ENCODE measurements at regions not wholly inside any gene's neighbourhood (a gene's known extent, or its start where the extent isn't known, plus 50 kb on each side); places are given as distances from the start of the nearest gene placed in this dataset.

DNA sequence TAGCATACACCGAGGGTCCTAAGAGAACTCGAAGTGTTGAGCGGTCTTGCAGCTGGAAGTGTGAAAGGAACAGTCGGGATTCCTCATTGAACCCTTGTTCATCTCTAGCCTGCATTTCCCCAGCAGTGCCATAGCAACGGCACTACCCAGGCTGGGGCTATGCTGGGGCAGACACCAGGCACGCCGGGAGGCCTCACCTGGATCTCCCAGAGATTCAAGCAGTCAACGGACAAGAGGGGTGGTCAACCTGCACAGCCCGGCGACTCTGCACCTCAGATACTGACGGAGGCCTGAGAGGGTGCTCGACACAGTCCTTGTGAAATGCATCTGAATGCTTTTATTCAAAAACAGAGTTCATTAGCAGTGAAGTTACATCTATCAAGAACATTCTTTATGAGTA, 604.2 kb downstream of the GALR1 start:
- Mint-ChIP-seq H3K27ac (no peak overlapping the region), H3K4me1 (ENCODE audit: low read depth) (no peaks in the 10 kb centered on the region), H3K9me3 (no peaks in the 10 kb centered on the region), H3K4me3 (ENCODE audit: low read depth) (no peak overlapping the region), H3K27me3 (ENCODE audit: low read depth) (no peaks in the 10 kb centered on the region), H3K36me3 (ENCODE audit: low read depth) (no peaks in the 10 kb centered on the region)
- intact Hi-C loops (cut with micrococcal nuclease) = no loop called here
- no peak for DNase-seq (ENCODE audit: low spot score)

DNA sequence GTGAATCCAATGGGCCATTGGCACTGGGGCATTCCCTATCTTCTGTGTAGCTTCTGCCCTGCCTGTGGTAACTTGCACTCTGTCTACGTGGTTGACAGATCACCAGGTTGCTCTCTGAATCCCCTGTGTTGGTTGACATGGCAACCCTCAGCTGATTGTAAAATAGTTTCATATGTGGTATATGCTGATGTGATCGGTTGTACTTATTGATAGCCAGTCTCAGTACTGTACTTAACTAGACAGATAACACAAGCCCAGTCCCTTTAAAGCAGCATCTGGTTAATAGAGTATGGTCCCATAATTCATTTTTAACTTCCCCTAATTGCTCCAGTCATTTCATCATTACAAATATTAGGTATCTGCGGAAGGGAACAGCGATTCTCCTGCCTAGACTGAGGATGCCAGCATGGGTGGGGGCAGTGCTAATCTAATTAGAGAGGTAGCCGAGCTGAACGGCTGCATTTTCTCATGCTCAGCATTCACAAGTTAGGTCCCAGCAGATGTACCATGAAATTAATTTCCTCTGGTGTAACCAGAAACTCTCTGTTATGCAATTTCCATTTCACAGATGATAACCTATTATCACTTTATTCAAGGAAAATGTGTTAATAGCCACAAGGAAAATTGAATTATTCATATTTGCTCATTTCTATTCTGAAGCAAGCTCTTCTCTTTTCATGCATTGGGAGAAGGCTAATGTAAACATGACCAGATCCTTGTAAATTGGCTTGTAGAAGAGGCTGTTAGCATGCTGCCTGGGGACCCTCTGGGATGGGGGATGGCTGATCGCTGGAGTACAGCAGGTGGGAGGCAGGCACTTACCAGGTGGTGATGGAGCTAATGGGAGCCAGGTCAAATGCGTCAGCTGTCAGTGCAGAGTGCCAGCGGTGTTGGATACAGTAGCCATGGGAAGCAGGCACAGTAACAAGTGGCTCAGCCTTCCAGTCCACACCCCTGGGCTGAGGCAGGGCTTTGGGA, 608.3 kb downstream of the GALR1 start:
- Mint-ChIP-seq H3K4me1 (ENCODE audit: low read depth) (no peaks in the 10 kb centered on the region), H3K27ac (no peak overlapping the region), H3K36me3 (ENCODE audit: low read depth) (no peaks in the 10 kb centered on the region), H3K4me3 (ENCODE audit: low read depth) (no peak overlapping the region), H3K9me3 (no peaks in the 10 kb centered on the region), H3K27me3 (ENCODE audit: low read depth) (no peaks in the 10 kb centered on the region)
- intact Hi-C loops (cut with micrococcal nuclease) = no loop called here
- DNase-seq (ENCODE audit: low spot score) = no peak

DNA sequence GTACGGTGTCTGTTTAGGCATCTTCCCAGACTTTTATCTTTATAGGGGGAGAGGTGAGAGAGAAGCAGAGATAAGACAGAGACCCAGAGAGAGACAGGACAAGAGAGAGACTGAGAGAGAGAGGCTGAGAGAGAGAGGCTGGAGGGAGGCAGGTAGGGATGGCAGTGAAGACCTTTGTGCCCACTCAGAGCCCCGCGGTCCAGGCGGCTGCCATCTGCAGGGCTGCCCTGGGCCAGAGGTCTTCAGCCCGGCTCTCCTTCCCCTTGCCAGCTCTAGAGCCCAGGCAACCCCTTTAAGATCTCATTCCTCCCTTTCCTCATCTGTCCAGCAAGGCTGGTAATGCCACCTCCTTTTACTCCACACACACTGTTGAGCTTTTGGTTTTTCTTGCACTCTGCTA, 610.0 kb downstream of the GALR1 start:
- Mint-ChIP-seq H3K27ac (no peak overlapping the region), H3K36me3 (ENCODE audit: low read depth) (no peaks in the 10 kb centered on the region), H3K9me3 (no peaks in the 10 kb centered on the region), H3K27me3 (ENCODE audit: low read depth) (no peaks in the 10 kb centered on the region), H3K4me3 (ENCODE audit: low read depth) (no peak overlapping the region), H3K4me1 (ENCODE audit: low read depth) (no peaks in the 10 kb centered on the region)
- no peak for DNase-seq (ENCODE audit: low spot score)
- intact Hi-C loops (cut with micrococcal nuclease) = no loop called here

DNA sequence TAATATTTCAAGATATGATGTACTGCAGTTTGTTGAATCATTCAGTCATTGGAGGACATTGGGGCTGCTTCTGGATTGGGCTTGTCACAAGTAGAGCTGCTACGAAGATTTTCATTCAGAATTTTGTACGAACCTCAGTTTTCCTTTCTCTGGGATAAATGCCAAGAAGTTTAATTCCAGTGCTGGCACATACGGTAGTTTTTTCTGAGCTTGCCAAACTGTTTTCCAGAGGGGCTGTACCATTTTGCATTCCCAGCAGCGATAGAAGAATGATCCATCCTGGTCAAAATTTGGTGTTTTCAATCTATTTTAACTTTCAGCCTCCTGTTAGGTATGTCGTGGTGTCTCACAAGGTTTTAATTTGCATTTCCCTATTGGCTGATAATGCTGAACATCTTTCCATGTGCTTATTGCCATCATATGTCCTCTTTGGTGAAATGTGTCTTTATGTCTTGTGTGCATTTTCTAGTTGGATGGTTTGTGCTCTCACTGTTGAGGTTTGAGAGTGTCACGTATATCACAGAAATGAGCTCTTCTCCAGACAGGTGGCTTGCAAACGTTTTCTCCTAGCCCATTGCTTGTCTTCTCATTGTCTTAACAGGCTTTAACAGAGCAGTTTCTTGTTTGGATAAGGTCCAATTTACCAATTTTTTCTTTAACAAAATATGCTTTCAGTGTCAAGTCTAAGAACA, 612.6 kb downstream of the GALR1 start:
- Mint-ChIP-seq H3K9me3 (no peaks in the 10 kb centered on the region), H3K4me3 (ENCODE audit: low read depth) (no peak overlapping the region), H3K27ac (no peak overlapping the region), H3K36me3 (ENCODE audit: low read depth) (no peaks in the 10 kb centered on the region), H3K4me1 (ENCODE audit: low read depth) (no peaks in the 10 kb centered on the region), H3K27me3 (ENCODE audit: low read depth) (no peaks in the 10 kb centered on the region)
- DNase-seq (ENCODE audit: low spot score) = no peak
- intact Hi-C loops (cut with micrococcal nuclease) = no loop called here

DNA sequence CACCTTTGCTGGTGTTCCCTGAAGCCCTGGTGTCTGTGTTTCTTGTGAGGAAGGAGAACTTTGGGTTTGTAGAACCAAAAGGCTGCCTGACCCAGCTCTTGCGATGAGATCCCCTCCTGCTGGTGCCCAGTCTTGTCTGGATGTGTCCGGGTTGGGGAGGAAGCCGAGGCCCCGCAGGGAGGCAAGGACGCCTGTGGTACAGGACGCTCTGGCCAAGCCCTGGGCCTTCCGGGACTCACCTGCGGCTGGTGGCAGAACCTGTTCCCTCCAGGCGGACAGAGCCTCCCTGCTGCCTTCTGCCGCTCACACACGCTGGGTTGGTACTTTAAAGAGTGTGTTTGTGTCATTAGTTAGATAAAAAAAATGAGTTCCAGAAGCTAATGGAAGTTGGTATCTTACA, 616.2 kb downstream of the GALR1 start:
- Mint-ChIP-seq H3K36me3 (ENCODE audit: low read depth) (no peaks in the 10 kb centered on the region), H3K27ac (no peak overlapping the region), H3K9me3 (no peaks in the 10 kb centered on the region), H3K4me1 (ENCODE audit: low read depth) (no peaks in the 10 kb centered on the region), H3K27me3 (ENCODE audit: low read depth) (no peaks in the 10 kb centered on the region), H3K4me3 (ENCODE audit: low read depth) (no peak overlapping the region)
- intact Hi-C loops (cut with micrococcal nuclease) = no loop called here
- DNase-seq (ENCODE audit: low spot score) = no peak

DNA sequence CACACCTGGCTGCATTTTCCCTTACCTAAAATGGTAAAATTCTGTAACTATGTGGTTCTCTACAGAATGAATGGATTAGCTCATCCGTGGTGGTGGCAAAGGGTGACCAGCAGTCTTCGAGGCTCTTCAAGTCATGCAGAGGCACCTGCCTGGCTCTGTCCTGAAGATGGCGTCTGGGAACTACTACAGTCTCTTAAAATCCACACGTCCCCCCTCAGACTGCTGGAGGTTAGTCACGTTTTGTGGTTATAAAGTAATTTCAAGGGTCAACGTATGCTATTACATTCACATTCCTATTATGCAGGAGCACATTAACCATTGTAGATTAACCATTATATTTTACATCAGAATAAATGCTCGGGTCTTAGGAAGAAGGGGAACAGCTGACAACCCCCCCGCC, 616.7 kb downstream of the GALR1 start:
- Mint-ChIP-seq H3K9me3 (no peaks in the 10 kb centered on the region), H3K4me3 (ENCODE audit: low read depth) (no peak overlapping the region), H3K27ac (no peak overlapping the region), H3K27me3 (ENCODE audit: low read depth) (no peaks in the 10 kb centered on the region), H3K4me1 (ENCODE audit: low read depth) (no peaks in the 10 kb centered on the region), H3K36me3 (ENCODE audit: low read depth) (no peaks in the 10 kb centered on the region)
- no peak for DNase-seq (ENCODE audit: low spot score)
- intact Hi-C loops (cut with micrococcal nuclease) = no loop called here

DNA sequence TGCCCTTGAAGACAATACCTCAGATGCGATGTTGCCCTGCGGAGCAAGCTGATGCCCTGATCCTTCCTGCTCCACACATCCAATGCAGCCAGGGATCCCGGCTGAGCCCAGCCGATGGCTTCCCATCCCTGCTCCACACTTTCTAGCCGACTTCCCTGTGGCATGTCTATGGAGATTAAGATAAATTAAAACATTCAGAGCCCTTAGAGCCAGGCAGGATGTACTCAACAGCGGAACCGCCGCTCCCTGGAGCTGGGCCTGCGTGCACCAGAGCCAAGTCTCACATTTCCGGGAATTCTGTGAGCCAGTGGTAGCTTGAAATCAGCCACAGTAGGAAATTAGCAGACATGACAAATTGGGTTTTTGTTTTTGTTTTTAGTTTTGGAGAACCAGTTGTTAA, 620.6 kb downstream of the GALR1 start:
- H3K27ac Mint-ChIP-seq = no peak overlapping the region
- no peaks in the 10 kb centered on the region for H3K4me1 Mint-ChIP-seq (ENCODE audit: low read depth)
- no peaks in the 10 kb centered on the region for H3K36me3 Mint-ChIP-seq (ENCODE audit: low read depth)

DNA sequence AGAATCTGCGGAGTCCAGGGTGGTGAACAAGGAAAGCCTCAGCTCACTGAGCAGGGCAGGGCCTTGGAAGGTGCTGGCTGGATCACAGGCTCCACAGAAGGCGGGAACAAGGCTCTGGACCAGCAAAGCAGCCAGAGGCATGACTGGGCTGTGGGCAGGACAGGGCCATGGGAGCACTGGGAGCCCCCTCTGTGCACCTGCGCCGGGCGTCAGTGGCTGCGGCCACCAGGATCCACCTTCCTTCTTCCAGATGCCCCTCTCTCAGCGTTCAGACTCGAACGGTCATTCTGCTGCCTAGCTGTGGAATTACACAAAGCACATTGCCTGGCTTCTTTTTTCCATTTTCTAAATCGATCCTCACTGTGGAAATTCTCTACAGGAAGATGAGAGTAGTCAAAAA, 621.2 kb downstream of the GALR1 start:
- intact Hi-C loops (cut with micrococcal nuclease) = no loop called here
- no peaks in the 10 kb centered on the region for H3K36me3 Mint-ChIP-seq (ENCODE audit: low read depth)
- no peaks in the 10 kb centered on the region for H3K9me3 Mint-ChIP-seq
- no peak overlapping the region for H3K27ac Mint-ChIP-seq
- DNase-seq (ENCODE audit: low spot score) = no peak
- H3K4me3 Mint-ChIP-seq (ENCODE audit: low read depth) = no peak overlapping the region
- no peaks in the 10 kb centered on the region for H3K27me3 Mint-ChIP-seq (ENCODE audit: low read depth)
- H3K4me1 Mint-ChIP-seq (ENCODE audit: low read depth) = no peaks in the 10 kb centered on the region

More for the DNA sequence above, 620.6 kb downstream of the GALR1 start:
- Mint-ChIP-seq H3K9me3 (no peaks in the 10 kb centered on the region), H3K27me3 (ENCODE audit: low read depth) (no peaks in the 10 kb centered on the region), H3K4me3 (ENCODE audit: low read depth) (no peak overlapping the region)
- intact Hi-C loops (cut with micrococcal nuclease) = no loop called here
- no peak for DNase-seq (ENCODE audit: low spot score)

DNA sequence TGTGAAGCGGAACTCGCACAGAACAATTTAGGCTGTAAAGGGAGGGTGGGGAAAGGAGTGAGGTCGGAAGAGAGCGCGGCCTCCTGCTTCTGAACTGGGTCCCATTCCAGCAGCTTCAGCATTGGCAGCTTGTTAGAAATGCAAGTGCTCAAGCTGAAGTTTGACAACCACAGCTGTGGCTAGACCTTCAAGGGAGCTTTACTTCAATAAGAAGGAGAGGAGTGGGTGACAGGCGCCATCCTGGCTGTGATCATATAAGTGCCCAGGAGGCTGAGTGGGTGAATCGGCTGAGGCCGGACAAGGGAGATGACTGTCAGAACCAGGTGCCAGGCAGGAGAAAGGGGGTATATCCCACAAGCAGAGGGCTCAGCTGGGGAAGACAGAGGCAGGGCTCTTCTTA, 622.5 kb downstream of the GALR1 start:
- Mint-ChIP-seq H3K4me3 (ENCODE audit: low read depth) (no peak overlapping the region), H3K4me1 (ENCODE audit: low read depth) (no peaks in the 10 kb centered on the region), H3K27me3 (ENCODE audit: low read depth) (no peaks in the 10 kb centered on the region), H3K27ac (no peak overlapping the region), H3K36me3 (ENCODE audit: low read depth) (no peaks in the 10 kb centered on the region), H3K9me3 (no peaks in the 10 kb centered on the region)
- intact Hi-C loops (cut with micrococcal nuclease) = no loop called here
- DNase-seq (ENCODE audit: low spot score) = no peak

DNA sequence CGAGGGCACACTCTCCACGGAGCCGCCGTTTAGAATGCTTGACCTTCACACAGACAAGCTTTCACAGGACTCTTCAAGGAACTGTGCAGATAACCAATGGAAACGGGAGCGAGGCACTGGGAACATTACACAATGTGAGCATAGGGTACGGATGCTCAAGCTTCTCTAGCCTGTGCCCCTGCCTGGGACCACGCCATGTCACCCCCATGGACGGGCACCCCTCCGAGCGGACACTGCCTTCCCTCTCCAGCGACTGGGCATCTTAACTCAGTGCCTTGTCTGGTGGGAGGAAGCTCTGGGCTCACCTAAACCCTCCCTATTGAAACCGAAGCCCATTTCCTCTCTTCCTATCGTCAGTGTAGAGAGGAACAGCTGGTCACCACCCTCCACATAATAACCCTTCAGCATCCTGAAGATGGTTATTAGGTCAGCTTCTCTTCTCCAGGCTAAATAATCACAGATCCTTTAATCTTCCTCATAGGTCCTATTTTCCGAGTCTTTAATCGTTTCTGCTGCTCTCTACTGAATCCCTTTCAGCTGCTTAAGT, 626.7 kb downstream of the GALR1 start:
- intact Hi-C loops (cut with micrococcal nuclease) = no loop called here
- no peaks in the 10 kb centered on the region for H3K36me3 Mint-ChIP-seq (ENCODE audit: low read depth)
- no peaks in the 10 kb centered on the region for H3K4me1 Mint-ChIP-seq (ENCODE audit: low read depth)
- H3K27me3 Mint-ChIP-seq (ENCODE audit: low read depth) = no peaks in the 10 kb centered on the region
- H3K4me3 Mint-ChIP-seq (ENCODE audit: low read depth) = no peak overlapping the region
- DNase-seq (ENCODE audit: low spot score) = no peak
- H3K27ac Mint-ChIP-seq = no peak overlapping the region
- no peaks in the 10 kb centered on the region for H3K9me3 Mint-ChIP-seq

DNA sequence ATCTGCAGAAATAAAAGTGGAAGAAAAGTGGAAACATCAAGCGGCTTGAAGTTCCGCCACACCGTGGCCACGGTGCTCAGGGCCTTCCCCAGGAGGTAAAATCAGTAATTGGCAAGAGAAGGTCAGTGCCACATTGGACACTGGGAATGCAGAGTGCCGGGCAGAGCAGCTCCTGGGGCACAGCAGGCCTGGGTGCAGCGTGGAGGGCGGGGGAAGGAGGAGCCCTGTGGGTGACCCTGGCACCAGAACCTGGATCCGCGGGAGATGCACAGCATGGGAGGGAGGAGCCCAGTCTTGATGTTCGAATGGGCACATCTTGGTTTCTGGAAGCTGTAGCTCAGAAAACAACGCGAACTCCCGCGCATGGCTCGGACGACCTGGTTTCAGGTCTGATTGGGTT, 630.2 kb downstream of the GALR1 start:
- H3K9me3 Mint-ChIP-seq = no peaks in the 10 kb centered on the region
- intact Hi-C loops (cut with micrococcal nuclease) = no loop called here
- no peak overlapping the region for H3K27ac Mint-ChIP-seq
- H3K36me3 Mint-ChIP-seq (ENCODE audit: low read depth) = no peaks in the 10 kb centered on the region
- no peaks in the 10 kb centered on the region for H3K4me1 Mint-ChIP-seq (ENCODE audit: low read depth)
- H3K4me3 Mint-ChIP-seq (ENCODE audit: low read depth) = no peak overlapping the region
- no peaks in the 10 kb centered on the region for H3K27me3 Mint-ChIP-seq (ENCODE audit: low read depth)
- DNase-seq (ENCODE audit: low spot score) = no peak

DNA sequence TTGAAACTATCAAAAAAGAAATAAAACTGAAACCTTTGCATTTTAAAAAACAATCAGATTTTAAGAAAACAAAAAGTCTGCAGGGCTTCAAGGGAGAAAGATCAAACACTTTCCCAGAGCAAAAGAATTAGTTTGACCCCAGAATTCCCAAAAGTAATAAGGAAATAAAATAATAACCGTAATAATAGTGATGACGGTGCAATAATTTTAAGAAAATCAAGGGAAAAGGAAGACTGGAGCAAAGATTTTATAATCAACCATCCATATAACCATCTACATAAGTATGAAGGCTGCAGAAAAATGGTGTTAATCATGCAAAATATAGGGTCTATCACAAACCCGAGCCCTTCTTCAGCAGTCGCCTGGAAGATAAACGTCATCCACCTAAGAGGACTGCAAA, 634.8 kb downstream of the GALR1 start:
- intact Hi-C loops (cut with micrococcal nuclease) = no loop called here
- H3K4me3 Mint-ChIP-seq (ENCODE audit: low read depth) = no peak overlapping the region
- H3K9me3 Mint-ChIP-seq = no peaks in the 10 kb centered on the region
- no peak overlapping the region for H3K27ac Mint-ChIP-seq
- no peaks in the 10 kb centered on the region for H3K4me1 Mint-ChIP-seq (ENCODE audit: low read depth)
- no peak for DNase-seq (ENCODE audit: low spot score)
- H3K36me3 Mint-ChIP-seq (ENCODE audit: low read depth) = no peaks in the 10 kb centered on the region
- H3K27me3 Mint-ChIP-seq (ENCODE audit: low read depth) = no peaks in the 10 kb centered on the region

DNA sequence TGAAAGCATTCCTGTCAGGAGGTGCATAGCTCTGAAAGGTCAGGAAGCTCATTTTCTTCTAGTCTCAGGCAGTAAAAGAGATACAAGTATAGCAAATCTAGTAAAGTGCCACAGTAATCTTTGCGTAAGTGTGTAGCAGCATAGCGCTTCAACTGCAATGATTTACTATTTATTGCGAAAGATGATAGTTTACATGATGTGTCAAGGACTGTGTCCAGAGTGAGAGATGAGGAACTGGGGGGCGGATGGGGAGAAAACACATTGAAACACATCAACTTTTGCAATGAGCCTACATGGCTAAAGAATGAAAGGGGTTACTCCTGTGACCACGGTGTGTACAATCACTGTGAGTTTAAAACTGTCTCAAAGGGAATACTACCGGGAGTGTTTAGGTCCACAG, 644.4 kb downstream of the GALR1 start:
- peaks cover 6% of the 10 kb centered on the region for H3K27me3 Mint-ChIP-seq (ENCODE audit: low read depth)
- DNase-seq (ENCODE audit: low spot score) = no peak
- H3K27ac Mint-ChIP-seq = no peak overlapping the region
- no peak overlapping the region for H3K4me3 Mint-ChIP-seq (ENCODE audit: low read depth)
- no peaks in the 10 kb centered on the region for H3K4me1 Mint-ChIP-seq (ENCODE audit: low read depth)
- no peaks in the 10 kb centered on the region for H3K9me3 Mint-ChIP-seq
- no peaks in the 10 kb centered on the region for H3K36me3 Mint-ChIP-seq (ENCODE audit: low read depth)
- intact Hi-C loops (cut with micrococcal nuclease) = no loop called here

Data from activated T-helper 2 cell treated with anti-CD3 and anti-CD28 coated beads, Interferon-gamma antibody, Interleukin-2, Interleukin-4, amounts not matched to agents 10 μg/mL and 5 μg/mL and 100 μg/mL, durations not matched to agents 14 hours and 24 hours and 36 hours (primary cell).